Head of caudate nucleus (tissue), 42 donors: ENCODE measurements at regions not wholly inside any gene's neighbourhood (a gene's known extent, or its start where the extent isn't known, plus 50 kb on each side); places are given as distances from the start of the nearest gene placed in this dataset.

Experiments used
- DNase-seq, 42 donors: peaks; one replicate each; pipeline versions ENCODE4 v3.0.0 to v3.0.0-alpha.2; 2020 to 2021; ENCODE audit warnings: mixed read lengths in 7 of 42
- intact Hi-C: fragments of 100-400 bp; cut with DNase I; formaldehyde crosslinking; loops from one replicate; pipeline ENCODE4 v1.15.0; 2022

GRCh38 chr12:126095748-126096510 lies 1030.7 kb downstream of the AACS start:
- intact Hi-C loops, result no loop called here
- no peak for DNase-seq

- intact Hi-C loops, result no loop called here
- DNase-seq, result no peak
Measured at GRCh38 chr12:126106706-126107105, 1041.5 kb downstream of the AACS start.

GRCh38 chr12:126107659-126108058 lies 1042.4 kb downstream of the AACS start:
- no peak for DNase-seq
- intact Hi-C loops, result no loop called here

GRCh38 chr12:126108247-126108646 lies 1043.0 kb downstream of the AACS start:
- DNase-seq, result no peak
- intact Hi-C loops, result no loop called here

DNA sequence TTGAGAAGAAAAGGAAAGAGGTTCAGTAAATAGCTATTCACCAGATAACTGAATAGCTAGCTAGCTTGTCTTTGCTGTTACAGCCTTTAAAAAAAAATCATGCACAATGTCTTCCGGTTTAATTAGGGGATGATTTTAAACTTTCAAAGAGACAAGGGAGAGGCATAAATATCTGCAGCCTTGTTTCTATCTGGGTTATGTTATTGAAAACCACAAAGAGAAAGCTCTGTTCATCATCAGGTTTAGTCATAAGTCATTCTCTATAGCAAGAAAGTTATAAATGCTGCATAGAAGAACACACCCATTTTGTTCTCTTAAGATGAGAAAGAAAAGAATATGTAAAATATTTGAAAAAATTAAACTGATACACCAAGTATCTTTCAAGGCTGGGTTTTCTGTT lies 1046.9 kb downstream of the AACS start:
- DNase-seq, result no peak
- intact Hi-C loops, result no loop called here

DNA sequence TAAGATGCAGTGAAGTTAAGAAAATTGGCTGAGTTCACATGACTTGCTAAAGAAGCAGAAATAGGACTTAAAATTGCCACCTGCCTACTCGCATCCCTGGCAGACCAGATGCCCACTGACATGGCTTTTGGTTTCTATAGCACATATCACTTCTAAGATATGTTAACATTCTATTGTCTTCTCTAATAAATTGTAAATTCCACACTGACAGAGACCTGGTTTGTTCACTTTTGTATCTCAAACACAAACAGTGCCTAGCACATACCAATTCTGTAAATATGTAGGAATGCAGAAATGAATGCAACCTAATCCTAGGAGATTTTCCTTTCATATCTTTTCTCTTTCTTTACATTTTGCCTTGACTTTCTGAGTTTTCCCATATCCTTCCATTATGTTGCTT lies 1047.6 kb downstream of the AACS start:
- intact Hi-C loops, result no loop called here
- DNase-seq, result no peak

- intact Hi-C loops, result no loop called here
- DNase-seq, result no peak
Measured at GRCh38 chr12:126114441-126114840, 1049.2 kb downstream of the AACS start.

DNA sequence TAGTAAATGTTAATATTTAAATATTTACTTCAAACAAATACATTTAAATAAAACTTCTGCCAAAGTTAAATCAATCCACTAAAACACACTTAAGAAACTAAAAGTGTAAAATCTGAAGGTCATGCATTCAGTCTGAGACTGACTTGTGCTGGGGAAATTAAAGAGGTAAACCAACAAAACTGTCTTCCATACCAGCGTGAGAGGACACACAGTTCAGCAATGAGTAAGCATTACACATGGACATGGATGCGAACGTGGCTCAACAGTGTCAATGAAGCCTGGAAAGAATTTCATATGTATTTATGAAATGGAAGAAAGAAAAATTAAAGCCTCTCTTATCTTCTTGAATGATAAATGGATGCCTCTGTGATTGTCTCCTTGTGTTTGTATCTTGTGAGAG lies 1052.3 kb downstream of the AACS start:
- no peak for DNase-seq
- intact Hi-C loops, result no loop called here

DNA sequence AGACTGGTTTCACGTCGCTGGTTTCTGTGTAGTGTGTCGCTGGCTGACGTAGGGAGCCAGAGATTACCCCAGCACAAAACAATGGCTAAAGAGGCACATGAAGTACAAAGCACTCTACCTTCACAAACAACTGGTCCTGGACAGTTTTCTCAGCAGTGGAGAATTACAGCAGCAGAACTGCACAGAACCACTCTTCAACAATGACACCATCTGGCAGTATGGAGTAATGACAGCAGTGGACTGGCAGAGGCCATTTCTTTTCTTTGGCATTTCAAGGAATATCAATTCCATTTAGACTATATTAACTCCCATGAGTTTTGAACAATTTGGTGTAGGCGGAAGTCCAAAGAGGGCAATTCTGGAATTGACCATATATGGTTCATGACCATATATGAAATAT lies 1074.1 kb downstream of the AACS start:
- DNase-seq, result no peak
- intact Hi-C loops, result no loop called here

DNA sequence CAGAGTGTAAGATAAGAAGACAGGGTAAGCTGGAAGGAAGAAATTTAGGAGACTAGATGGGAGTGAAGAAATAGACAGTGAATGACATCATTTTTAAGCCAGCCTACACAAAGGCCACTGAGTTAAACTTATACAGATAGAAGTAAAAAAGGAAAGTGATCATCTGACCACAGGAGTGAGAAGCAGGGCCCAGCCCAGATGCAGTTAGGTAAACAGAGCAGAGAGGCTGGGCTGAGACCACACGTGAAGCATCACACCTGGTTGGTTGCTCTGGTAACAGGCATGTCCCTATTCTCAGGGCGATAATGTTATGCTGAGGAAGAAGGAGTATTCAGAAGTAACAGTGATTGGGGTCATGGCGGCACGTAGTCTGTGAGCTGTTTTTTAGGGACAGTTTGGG lies 1079.4 kb downstream of the AACS start:
- intact Hi-C loops, result no loop called here
- no peak for DNase-seq

GRCh38 chr12:126147321-126147720 lies 1082.1 kb downstream of the AACS start:
- no peak for DNase-seq
- intact Hi-C loops, result no loop called here

- intact Hi-C loops, result no loop called here
- peak in 4 of 42 donors; percentile 2 to 14 (median 8) for DNase-seq
Measured at GRCh38 chr12:126156806-126157574, 1091.8 kb downstream of the AACS start.

- intact Hi-C loops, result no loop called here
- DNase-seq, result no peak
Measured at GRCh38 chr12:126157575-126157966, 1092.3 kb downstream of the AACS start.

DNA sequence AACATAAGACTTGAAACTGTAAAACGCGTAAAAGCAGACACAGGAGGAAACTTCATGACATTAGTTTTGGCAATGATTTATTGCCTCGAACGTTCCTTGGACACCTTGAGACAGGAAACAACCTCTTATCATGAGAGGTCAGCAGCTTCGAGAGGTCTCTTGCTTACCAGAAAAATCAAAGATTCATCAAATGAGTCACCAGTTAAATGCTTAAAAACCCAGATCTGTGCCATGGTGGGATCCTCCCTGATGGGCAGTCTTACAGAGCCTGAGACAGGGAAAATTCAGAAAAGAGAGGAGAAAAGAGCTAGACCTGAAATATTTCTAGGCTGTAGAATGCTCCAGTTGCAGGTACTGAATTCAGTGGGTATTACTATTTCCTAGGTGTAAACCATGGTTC lies 1093.9 kb downstream of the AACS start:
- DNase-seq, result no peak
- intact Hi-C loops, result no loop called here

- DNase-seq, result no peak
- intact Hi-C loops, result no loop called here
Measured at GRCh38 chr12:126160912-126161311, 1095.7 kb downstream of the AACS start.

DNA sequence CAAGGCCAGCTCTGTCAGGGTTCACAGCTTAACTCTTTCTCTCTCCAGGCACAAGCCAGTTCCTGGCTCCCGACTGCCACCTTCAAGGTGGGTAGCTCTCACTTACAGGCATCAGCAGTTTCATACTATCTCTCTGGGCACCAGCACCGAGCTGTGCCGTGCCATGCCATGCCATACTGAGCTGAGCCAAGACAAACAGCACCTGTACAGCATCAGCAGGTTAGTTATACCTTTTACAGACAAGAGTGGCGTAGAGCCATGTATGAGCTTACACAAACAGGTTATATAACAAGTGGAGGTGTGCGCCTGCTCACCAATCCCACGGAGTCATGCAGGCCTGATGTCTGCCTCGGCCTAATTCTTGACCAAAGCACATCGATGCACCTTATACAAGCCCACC lies 1098.7 kb downstream of the AACS start:
- intact Hi-C loops, result no loop called here
- no peak for DNase-seq

- no peak for DNase-seq
- intact Hi-C loops, result no loop called here
Measured at GRCh38 chr12:126171937-126172559, 1106.8 kb downstream of the AACS start.

- intact Hi-C loops, result no loop called here
- no peak for DNase-seq
Measured at GRCh38 chr12:126182619-126183236, 1117.5 kb downstream of the AACS start.

- intact Hi-C loops, result no loop called here
Measured at GRCh38 chr12:126185025-126185424, 1119.8 kb downstream of the AACS start.

DNA sequence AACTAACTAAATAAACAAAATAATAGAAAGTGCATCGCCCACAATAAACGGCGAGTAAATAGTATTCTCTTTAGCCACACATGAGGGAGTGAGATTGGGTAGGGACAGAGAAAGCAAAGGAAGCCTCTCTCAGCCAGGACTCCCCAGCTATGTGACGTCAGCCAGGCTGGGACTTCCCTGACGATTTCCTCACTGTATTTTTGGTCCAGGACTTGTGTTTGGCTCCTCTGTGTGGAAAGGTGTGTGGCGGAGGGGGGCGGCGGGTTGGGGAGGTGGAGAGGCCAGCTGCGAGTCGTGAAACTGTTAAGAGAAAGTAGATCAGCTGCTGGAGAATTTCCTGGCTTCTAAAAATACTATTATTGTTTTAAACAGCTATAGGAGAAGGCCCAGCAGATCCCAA lies 1124.6 kb downstream of the AACS start:
- intact Hi-C loops, result no loop called here
- no peak for DNase-seq

More at GRCh38 chr12:126185025-126185424, 1119.8 kb downstream of the AACS start:
- no peak for DNase-seq
